ENCODE measurements at regions not wholly inside any gene's neighbourhood (a gene's known extent, or its start where the extent isn't known, plus 50 kb on each side); places are given as distances from the start of the nearest gene placed in this dataset.

DNA sequence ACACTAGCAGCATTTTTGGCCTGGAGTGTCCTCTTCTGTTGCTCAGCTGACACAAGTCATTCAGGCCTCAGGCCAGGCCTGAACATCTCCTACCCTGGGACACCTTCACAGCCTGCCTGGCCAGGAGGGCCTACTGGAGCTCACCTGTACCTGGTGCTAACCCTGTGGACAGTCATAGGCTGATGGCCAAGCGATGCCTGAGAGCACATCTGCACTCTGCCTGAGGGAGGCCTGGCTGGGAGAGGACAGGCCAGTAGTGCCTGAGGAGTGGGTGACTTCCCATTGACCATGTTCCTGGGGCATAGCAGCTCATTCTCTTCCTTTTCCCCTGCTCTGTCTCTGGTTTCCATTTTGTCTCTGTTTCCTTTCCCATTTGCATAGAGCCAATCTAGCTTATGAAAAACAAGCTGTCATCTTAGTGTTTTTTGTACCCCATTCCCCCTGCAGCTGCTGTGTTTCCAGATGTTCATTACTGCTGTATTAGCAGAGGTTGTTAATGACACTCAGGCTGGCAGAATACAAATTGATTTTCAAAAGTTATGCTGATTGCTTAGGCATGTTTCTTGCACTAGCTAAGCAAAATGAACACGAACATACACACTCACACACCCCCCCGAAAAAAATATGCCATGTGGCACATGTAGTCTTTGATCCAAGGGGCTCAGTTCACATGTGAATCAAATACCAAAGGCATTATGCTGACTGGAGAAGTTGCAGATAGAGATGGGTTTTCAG, 149.7 kb upstream of the HS6ST1 start:
- H3K27ac ChIP-seq (ENCODE audit: low read depth, low read length), result no peak overlapping the region
- H3K9me2 ChIP-seq (replicated peaks; ENCODE audit: control insufficient read depth, low read length), result no peaks in the 10 kb centered on the region
- no peak overlapping the region for H3K4me2 ChIP-seq (ENCODE audit: low read length)
- TF ChIP-seq CTCF (IDR thresholded peaks at IDR 0.05; ENCODE audit: low read depth, low read length, poor library complexity, severe bottlenecking) (no peak), EZH2phosphoT487 (IDR thresholded peaks at IDR 0.05; ENCODE audit: borderline replicate concordance, low read length) (no peak)
- no peaks in the 10 kb centered on the region for H3K36me3 ChIP-seq (ENCODE audit: control insufficient read depth, low read length)
- H3F3A ChIP-seq (ENCODE audit: control insufficient read depth, insufficient read depth), result no peaks in the 10 kb centered on the region
- no peak overlapping the region for H3K4me3 ChIP-seq (ENCODE audit: low read length)
- no peaks in the 10 kb centered on the region for H3K27me3 ChIP-seq (ENCODE audit: control insufficient read depth, low read length)
- H3K79me2 ChIP-seq (ENCODE audit: control insufficient read depth, low read length), result no peaks in the 10 kb centered on the region
- peaks cover 46% of the 10 kb centered on the region for H3K9me3 ChIP-seq (ENCODE audit: control insufficient read depth, insufficient read depth, low read length)
- peaks cover 5% of the 10 kb centered on the region for H3K4me1 ChIP-seq (ENCODE audit: control insufficient read depth, low read length)
- no peaks in the 10 kb centered on the region for H4K20me1 ChIP-seq (ENCODE audit: control insufficient read depth, insufficient read depth, low read depth, low read length)

DNA sequence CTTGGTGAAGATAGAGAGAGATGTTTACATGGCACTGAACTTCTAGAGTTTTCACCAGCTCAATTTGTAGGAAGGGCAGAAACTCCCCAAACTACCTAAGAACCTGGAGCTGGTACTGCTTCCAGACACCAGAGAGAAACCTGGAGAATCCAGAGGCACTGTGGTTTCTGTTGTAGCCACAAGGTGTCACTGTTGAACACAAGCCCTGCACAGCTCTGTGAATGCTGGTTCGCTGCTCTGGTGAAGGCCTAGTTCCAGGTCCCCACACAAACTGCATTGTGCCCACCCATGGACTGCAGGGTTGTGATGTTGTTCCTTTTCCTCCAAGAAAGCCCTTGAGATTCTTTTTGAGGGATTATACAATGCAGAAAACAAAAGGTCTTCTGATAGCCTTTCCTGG, 150.5 kb upstream of the HS6ST1 start:
- Histone ChIP-seq H3K79me2 (ENCODE audit: control insufficient read depth, low read length) (no peaks in the 10 kb centered on the region), H3K36me3 (ENCODE audit: control insufficient read depth, low read length) (no peaks in the 10 kb centered on the region)

DNA sequence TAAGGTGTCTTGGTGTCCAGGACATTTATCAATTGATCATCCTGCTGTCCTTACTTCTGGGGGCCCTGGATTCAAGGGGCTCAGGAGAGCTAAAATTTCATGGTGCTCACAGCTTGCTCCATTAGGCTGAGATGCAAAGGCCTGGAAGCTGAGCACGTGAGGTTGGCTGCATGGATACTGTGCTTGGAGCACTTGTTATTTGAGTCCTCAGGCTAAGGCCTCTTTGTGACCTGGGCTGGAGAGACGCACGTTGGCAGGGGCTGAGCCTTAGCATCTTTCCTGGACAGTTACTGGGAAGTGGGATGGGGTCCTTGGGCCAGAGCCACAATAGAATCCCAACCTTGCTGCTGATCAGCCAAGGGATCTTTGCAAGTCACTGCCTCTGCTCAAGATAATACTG, 151.2 kb upstream of the HS6ST1 start:
- no peak overlapping the region for H3K4me2 ChIP-seq (ENCODE audit: low read length)
- peaks cover 9% of the 10 kb centered on the region for H3K4me1 ChIP-seq (ENCODE audit: control insufficient read depth, low read length)
- no peaks in the 10 kb centered on the region for H4K20me1 ChIP-seq (ENCODE audit: control insufficient read depth, insufficient read depth, low read depth, low read length)
- H3K79me2 ChIP-seq (ENCODE audit: control insufficient read depth, low read length), result no peaks in the 10 kb centered on the region
- H3K27me3 ChIP-seq (ENCODE audit: control insufficient read depth, low read length), result no peaks in the 10 kb centered on the region
- TF ChIP-seq CTCF (IDR thresholded peaks at IDR 0.05; ENCODE audit: low read depth, low read length, poor library complexity, severe bottlenecking), result no peak
- H3K4me3 ChIP-seq (ENCODE audit: low read length), result no peak overlapping the region
- H3K9me2 ChIP-seq (replicated peaks; ENCODE audit: control insufficient read depth, low read length), result no peaks in the 10 kb centered on the region
- H3K36me3 ChIP-seq (ENCODE audit: control insufficient read depth, low read length), result no peaks in the 10 kb centered on the region
- peaks cover 46% of the 10 kb centered on the region for H3K9me3 ChIP-seq (ENCODE audit: control insufficient read depth, insufficient read depth, low read length)
- no peak overlapping the region for H3K27ac ChIP-seq (ENCODE audit: low read depth, low read length)
- no peaks in the 10 kb centered on the region for H3F3A ChIP-seq (ENCODE audit: control insufficient read depth, insufficient read depth)

More for the DNA sequence above, 150.5 kb upstream of the HS6ST1 start:
- Histone ChIP-seq H3K27me3 (ENCODE audit: control insufficient read depth, low read length) (no peaks in the 10 kb centered on the region), H3K4me1 (ENCODE audit: control insufficient read depth, low read length) (peaks cover 9% of the 10 kb centered on the region), H3K9me2 (replicated peaks; ENCODE audit: control insufficient read depth, low read length) (no peaks in the 10 kb centered on the region), H4K20me1 (ENCODE audit: control insufficient read depth, insufficient read depth, low read depth, low read length) (no peaks in the 10 kb centered on the region), H3K27ac (ENCODE audit: low read depth, low read length) (no peak overlapping the region), H3F3A (ENCODE audit: control insufficient read depth, insufficient read depth) (no peaks in the 10 kb centered on the region), H3K4me3 (ENCODE audit: low read length) (no peak overlapping the region), H3K9me3 (ENCODE audit: control insufficient read depth, insufficient read depth, low read length) (peaks cover 46% of the 10 kb centered on the region), H3K4me2 (ENCODE audit: low read length) (no peak overlapping the region)
- TF ChIP-seq CTCF (IDR thresholded peaks at IDR 0.05; ENCODE audit: low read depth, low read length, poor library complexity, severe bottlenecking) (peak; percentile 67), EZH2phosphoT487 (IDR thresholded peaks at IDR 0.05; ENCODE audit: borderline replicate concordance, low read length) (no peak)

All from DOHH2 (cell line).